Mucosa of gallbladder (tissue), 1 donor: ENCODE measurements at regions not wholly inside any gene's neighbourhood (a gene's known extent, or its start where the extent isn't known, plus 50 kb on each side); places are given as distances from the start of the nearest gene placed in this dataset.

Experiments used
- DNase-seq: peaks from one replicate; pipeline ENCODE4 v3.0.0-alpha.2; 2020; ENCODE audit warnings: low spot score
- donor health status: DM: no; HTN: no; CAD: no.

- no peak for DNase-seq
Observed at GRCh38 chr9:109945573-109945972, 165.6 kb downstream of the PALM2AKAP2 start.

GRCh38 chr9:109948453-109948852, 168.5 kb downstream of the PALM2AKAP2 start:
- no peak for DNase-seq

- no peak for DNase-seq
Observed at GRCh38 chr9:109950710-109951443, 170.9 kb downstream of the PALM2AKAP2 start.

- DNase-seq, result no peak
Observed at GRCh38 chr9:109953300-109953699, 173.3 kb downstream of the PALM2AKAP2 start.

- no peak for DNase-seq
Observed at GRCh38 chr9:109953813-109954497, 174.0 kb downstream of the PALM2AKAP2 start.

GRCh38 chr9:109956717-109957440, 176.9 kb downstream of the PALM2AKAP2 start:
- no peak for DNase-seq

- no peak for DNase-seq
Observed at GRCh38 chr9:109959679-109960078, 179.7 kb downstream of the PALM2AKAP2 start.

GRCh38 chr9:109961626-109962025, 181.6 kb downstream of the PALM2AKAP2 start:
- DNase-seq, result no peak

GRCh38 chr9:109962215-109962614, 182.2 kb downstream of the PALM2AKAP2 start:
- no peak for DNase-seq

- DNase-seq, result peak; percentile 48
Observed at GRCh38 chr9:109963079-109963478, 183.1 kb downstream of the PALM2AKAP2 start.

GRCh38 chr9:109966643-109967368, 186.8 kb downstream of the PALM2AKAP2 start:
- DNase-seq, result no peak

GRCh38 chr9:109967651-109968642, 187.9 kb downstream of the PALM2AKAP2 start:
- no peak for DNase-seq

- DNase-seq, result no peak
Observed at GRCh38 chr9:109969011-109969410, 189.0 kb downstream of the PALM2AKAP2 start.

GRCh38 chr9:109969573-109970237, 189.7 kb downstream of the PALM2AKAP2 start:
- no peak for DNase-seq

GRCh38 chr9:109971226-109971625, 191.2 kb downstream of the PALM2AKAP2 start:
- DNase-seq, result no peak

- DNase-seq, result peak; percentile 18
Observed at GRCh38 chr9:109972026-109972882, 192.3 kb downstream of the PALM2AKAP2 start.

GRCh38 chr9:109973336-109973735, 193.3 kb downstream of the PALM2AKAP2 start:
- no peak for DNase-seq

GRCh38 chr9:109974143-109974917, 194.3 kb downstream of the PALM2AKAP2 start:
- no peak for DNase-seq
